ENCODE measurements at regions not wholly inside any gene's neighbourhood (a gene's known extent, or its start where the extent isn't known, plus 50 kb on each side); places are given as distances from the start of the nearest gene placed in this dataset.

DNA sequence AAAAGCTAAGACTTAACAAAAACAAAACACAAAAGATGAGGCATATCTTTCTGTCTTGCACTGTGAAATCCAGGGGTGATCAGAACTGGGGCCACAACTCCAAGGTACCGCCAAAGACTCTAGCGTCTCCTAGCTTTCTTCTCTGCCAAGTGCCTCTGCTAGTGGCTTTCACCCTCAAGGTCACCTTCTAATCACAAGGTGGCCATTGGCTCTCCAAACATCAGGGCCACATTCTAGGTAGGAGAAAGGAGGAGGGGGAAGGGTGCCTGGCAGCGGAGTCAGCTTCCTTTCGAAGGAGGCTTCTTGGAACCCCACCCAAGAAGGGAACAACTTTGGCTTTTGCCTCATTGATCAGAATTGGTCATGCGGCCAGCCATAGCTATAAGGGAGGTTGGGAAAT lies 168.8 kb upstream of the SMAD3 start:
- TF ChIP-seq, protein P1, sequence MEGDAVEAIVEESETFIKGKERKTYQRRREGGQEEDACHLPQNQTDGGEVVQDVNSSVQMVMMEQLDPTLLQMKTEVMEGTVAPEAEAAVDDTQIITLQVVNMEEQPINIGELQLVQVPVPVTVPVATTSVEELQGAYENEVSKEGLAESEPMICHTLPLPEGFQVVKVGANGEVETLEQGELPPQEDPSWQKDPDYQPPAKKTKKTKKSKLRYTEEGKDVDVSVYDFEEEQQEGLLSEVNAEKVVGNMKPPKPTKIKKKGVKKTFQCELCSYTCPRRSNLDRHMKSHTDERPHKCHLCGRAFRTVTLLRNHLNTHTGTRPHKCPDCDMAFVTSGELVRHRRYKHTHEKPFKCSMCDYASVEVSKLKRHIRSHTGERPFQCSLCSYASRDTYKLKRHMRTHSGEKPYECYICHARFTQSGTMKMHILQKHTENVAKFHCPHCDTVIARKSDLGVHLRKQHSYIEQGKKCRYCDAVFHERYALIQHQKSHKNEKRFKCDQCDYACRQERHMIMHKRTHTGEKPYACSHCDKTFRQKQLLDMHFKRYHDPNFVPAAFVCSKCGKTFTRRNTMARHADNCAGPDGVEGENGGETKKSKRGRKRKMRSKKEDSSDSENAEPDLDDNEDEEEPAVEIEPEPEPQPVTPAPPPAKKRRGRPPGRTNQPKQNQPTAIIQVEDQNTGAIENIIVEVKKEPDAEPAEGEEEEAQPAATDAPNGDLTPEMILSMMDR (IDR thresholded peaks at IDR 0.05 in 2 of 3, conservative IDR thresholded peaks at IDR 0.05 in 1 of 3; ENCODE audit: borderline replicate concordance in 1 of 3, insufficient read depth in 1 of 3, low read depth in 2 of 3, low read length in 2 of 3): no peak
- TF ChIP-seq JUND (IDR thresholded peaks at IDR 0.05) (no peak), YY1 (IDR thresholded peaks at IDR 0.05; ENCODE audit: extremely low read depth, insufficient replicate concordance, low read depth, low read length) (no peak), ZNF274 (IDR thresholded peaks at IDR 0.05; ENCODE audit: low read depth, low read length) (no peak), SRF (IDR thresholded peaks at IDR 0.05; ENCODE audit: low read depth) (no peak), ELF1 (IDR thresholded peaks at IDR 0.05; ENCODE audit: borderline replicate concordance, low read depth) (no peak), CBX3 (IDR thresholded peaks at IDR 0.05; ENCODE audit: low read depth) (no peak), TCF7L2 (IDR thresholded peaks at IDR 0.05; ENCODE audit: borderline replicate concordance, extremely low read depth, insufficient read depth, insufficient read length) (no peak), ATF3 (IDR thresholded peaks at IDR 0.05) (no peak), EZH2 (IDR thresholded peaks at IDR 0.05) (no peak), SIN3A (IDR thresholded peaks at IDR 0.05; ENCODE audit: low read depth) (no peak), FOSL1 (IDR thresholded peaks at IDR 0.05; ENCODE audit: low read depth) (no peak)

More for the DNA sequence above, 168.8 kb upstream of the SMAD3 start:
- no peaks in the 10 kb centered on the region; the same call in 1 of the 2 replicates for H3K9me2 ChIP-seq (ENCODE audit: insufficient read depth)
- no peak overlapping the region for H2AFZ ChIP-seq (ENCODE audit: low read depth, low read length, poor library complexity, severe bottlenecking)
- no peaks in the 10 kb centered on the region for H3K36me3 ChIP-seq (ENCODE audit: control insufficient read depth in 1 of 2, insufficient read depth in 2 of 2, low read length in 2 of 2)
- no peak overlapping the region for H3K9ac ChIP-seq (ENCODE audit: low read length)
- no peak overlapping the region for H3K4me2 ChIP-seq (ENCODE audit: low read length)
- no peaks in the 10 kb centered on the region for H3K9me3 ChIP-seq (ENCODE audit: control insufficient read depth in 1 of 2, insufficient read depth in 1 of 2, low read depth in 1 of 2, low read length in 2 of 2)
- ChIA-PET POLR2A (no interaction called here), RAD21 (ENCODE audit: low non-redundant PET in 1 of 2, low total read pairs in 2 of 2, uncharacterized antibody in 2 of 2, unreplicated experiment in 2 of 2) (no interaction called here), CTCF (interaction anchor here (1.2 kb wide), 1 partner anchor 15 kb away, joined by 3 read pairs; no protein-coding TSS in a partner anchor)
- no peaks in the 10 kb centered on the region for H4K20me1 ChIP-seq (ENCODE audit: insufficient read depth)
- BruUV-seq (replicated peaks): no TSS peak
- no peaks in the 10 kb centered on the region for H3K79me2 ChIP-seq (ENCODE audit: insufficient read depth, low read length)
- H3K27ac ChIP-seq (ENCODE audit: low read depth, low read length): no peak overlapping the region
- no peak for ATAC-seq
- intact Hi-C loops (cut with micrococcal nuclease): no loop called here
- no peak for DNase-seq (ENCODE audit: low read depth, low spot score)
- H3K27me3 ChIP-seq (ENCODE audit: insufficient read depth, low read length): no peaks in the 10 kb centered on the region
- peaks cover 0 to 9% of the 10 kb centered on the region in 2 experiments; a peak in 2 of 4 replicates for H3K4me1 ChIP-seq (ENCODE audit: control insufficient read depth in 1 of 2, insufficient read depth in 2 of 2, low read length in 2 of 2)
- no peak overlapping the region for H3K4me3 ChIP-seq (replicated peaks in 1 of 2; ENCODE audit: low read depth in 1 of 2, low read length in 2 of 2)
